ENCODE measurements at regions not wholly inside any gene's neighbourhood (a gene's known extent, or its start where the extent isn't known, plus 50 kb on each side); places are given as distances from the start of the nearest gene placed in this dataset.

DNA sequence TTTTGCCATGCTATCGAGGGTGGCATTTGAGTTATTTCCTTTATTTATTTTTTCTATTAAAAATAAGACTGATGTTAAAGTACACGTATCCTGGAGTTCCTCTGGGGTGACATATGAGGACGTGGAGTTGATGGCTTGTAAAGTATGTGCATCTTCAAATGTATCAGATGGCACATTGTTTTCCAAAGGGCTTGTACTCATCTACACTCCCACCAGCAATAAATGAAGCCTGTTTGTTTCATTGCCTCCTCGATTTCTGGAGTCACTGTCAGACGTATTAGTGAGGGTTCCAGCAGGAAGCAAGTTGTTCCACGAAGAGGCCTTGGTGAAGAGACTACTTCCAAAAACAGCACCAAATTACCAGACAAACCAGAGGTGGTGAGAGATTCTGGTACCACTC is 423.9 kb downstream of the NPHP4 start:
- Mint-ChIP-seq H3K27me3 (peaks cover 17 to 23% of the 10 kb centered on the region in 2 donors), H3K9me3 (peaks cover 0 to 11% (median 5%) of the 10 kb centered on the region in 5 donors), H3K4me1 (no peaks in the 10 kb centered on the region), H3K27ac (no peak overlapping the region), H3K36me3 (no peaks in the 10 kb centered on the region), H3K4me3 (no peak overlapping the region)
- H3K27ac ChIP-seq (ENCODE audit: low read depth, low read length): no peak overlapping the region
- CTCF ChIA-PET: no interaction called here
- H3K27me3 ChIP-seq (ENCODE audit: insufficient read depth, low read length, poor library complexity, severe bottlenecking): no peaks in the 10 kb centered on the region
- H3K9me3 ChIP-seq (ENCODE audit: low read length): no peaks in the 10 kb centered on the region
- H3K4me1 ChIP-seq (ENCODE audit: insufficient read depth, low read length): no peaks in the 10 kb centered on the region
- H3K4me3 ChIP-seq (ENCODE audit: low read length): no peak overlapping the region
- no peaks in the 10 kb centered on the region for H3K36me3 ChIP-seq (ENCODE audit: insufficient read depth, low read length)
- DNase-seq: no peak
- POLR2A ChIA-PET: no interaction called here

DNA sequence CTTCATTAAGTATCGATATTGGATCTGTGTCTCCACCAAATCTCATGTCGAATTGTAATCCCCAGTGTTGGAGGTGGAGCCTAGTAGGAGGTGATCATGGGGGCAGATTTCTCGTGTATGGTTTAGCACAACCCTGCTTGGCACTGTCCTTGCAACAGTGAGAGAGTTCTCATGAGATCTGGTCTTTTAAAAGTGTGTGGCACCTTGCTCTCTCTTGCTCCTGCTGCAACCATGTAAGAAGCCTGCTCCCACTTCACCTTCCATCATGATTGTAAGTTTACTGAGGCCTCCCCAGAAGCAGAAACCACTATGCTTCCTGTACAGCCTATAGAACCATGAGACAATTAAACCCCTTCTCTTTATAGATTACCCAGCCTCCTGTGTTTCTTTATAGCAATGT is 424.4 kb downstream of the NPHP4 start:
- peaks cover 0 to 11% (median 5%) of the 10 kb centered on the region in 5 donors for H3K9me3 Mint-ChIP-seq
- CTCF ChIA-PET: no interaction called here
- H3K4me3 Mint-ChIP-seq: no peak overlapping the region
- POLR2A ChIA-PET: no interaction called here
- Histone ChIP-seq H3K9me3 (ENCODE audit: low read length) (no peaks in the 10 kb centered on the region), H3K36me3 (ENCODE audit: insufficient read depth, low read length) (no peaks in the 10 kb centered on the region), H3K4me3 (ENCODE audit: low read length) (no peak overlapping the region), H3K27me3 (ENCODE audit: insufficient read depth, low read length, poor library complexity, severe bottlenecking) (no peaks in the 10 kb centered on the region), H3K4me1 (ENCODE audit: insufficient read depth, low read length) (no peaks in the 10 kb centered on the region), H3K27ac (ENCODE audit: low read depth, low read length) (no peak overlapping the region)
- DNase-seq: no peak
- peaks cover 17 to 23% of the 10 kb centered on the region in 2 donors for H3K27me3 Mint-ChIP-seq
- H3K36me3 Mint-ChIP-seq: no peaks in the 10 kb centered on the region
- H3K4me1 Mint-ChIP-seq: no peaks in the 10 kb centered on the region
- no peak overlapping the region for H3K27ac Mint-ChIP-seq

DNA sequence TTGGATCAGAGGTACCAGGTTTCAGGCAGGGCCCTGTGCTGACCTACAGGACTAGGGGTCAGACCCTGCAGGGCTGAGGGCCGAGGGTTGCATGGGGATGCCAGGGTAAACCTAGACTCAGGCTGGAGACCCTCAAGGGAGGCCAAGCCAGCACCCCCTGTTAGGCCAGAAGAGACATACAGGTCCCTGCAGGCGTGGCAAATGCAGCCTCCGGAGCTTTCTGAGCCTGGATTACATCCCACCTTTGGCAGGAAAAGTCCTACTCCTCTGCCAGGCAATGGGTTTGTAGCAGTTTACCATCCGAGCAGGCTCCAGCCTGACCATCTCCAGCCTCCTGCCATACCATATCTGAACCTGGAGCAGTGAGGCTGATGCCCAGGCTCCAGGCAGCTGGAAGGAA is 425.3 kb downstream of the NPHP4 start:
- Histone ChIP-seq H3K27me3 (ENCODE audit: insufficient read depth, low read length, poor library complexity, severe bottlenecking) (no peaks in the 10 kb centered on the region), H3K9me3 (ENCODE audit: low read length) (no peaks in the 10 kb centered on the region), H3K4me3 (ENCODE audit: low read length) (no peak overlapping the region), H3K36me3 (ENCODE audit: insufficient read depth, low read length) (no peaks in the 10 kb centered on the region), H3K27ac (ENCODE audit: low read depth, low read length) (no peak overlapping the region), H3K4me1 (ENCODE audit: insufficient read depth, low read length) (no peaks in the 10 kb centered on the region)
- H3K9me3 Mint-ChIP-seq: peaks cover 0 to 11% (median 5%) of the 10 kb centered on the region in 5 donors
- no peak for DNase-seq
- H3K27ac Mint-ChIP-seq: no peak overlapping the region
- no peaks in the 10 kb centered on the region for H3K4me1 Mint-ChIP-seq
- POLR2A ChIA-PET: no interaction called here
- peaks cover 16 to 17% of the 10 kb centered on the region in 2 donors for H3K27me3 Mint-ChIP-seq
- CTCF ChIA-PET: no interaction called here
- no peaks in the 10 kb centered on the region for H3K36me3 Mint-ChIP-seq
- H3K4me3 Mint-ChIP-seq: no peak overlapping the region

DNA sequence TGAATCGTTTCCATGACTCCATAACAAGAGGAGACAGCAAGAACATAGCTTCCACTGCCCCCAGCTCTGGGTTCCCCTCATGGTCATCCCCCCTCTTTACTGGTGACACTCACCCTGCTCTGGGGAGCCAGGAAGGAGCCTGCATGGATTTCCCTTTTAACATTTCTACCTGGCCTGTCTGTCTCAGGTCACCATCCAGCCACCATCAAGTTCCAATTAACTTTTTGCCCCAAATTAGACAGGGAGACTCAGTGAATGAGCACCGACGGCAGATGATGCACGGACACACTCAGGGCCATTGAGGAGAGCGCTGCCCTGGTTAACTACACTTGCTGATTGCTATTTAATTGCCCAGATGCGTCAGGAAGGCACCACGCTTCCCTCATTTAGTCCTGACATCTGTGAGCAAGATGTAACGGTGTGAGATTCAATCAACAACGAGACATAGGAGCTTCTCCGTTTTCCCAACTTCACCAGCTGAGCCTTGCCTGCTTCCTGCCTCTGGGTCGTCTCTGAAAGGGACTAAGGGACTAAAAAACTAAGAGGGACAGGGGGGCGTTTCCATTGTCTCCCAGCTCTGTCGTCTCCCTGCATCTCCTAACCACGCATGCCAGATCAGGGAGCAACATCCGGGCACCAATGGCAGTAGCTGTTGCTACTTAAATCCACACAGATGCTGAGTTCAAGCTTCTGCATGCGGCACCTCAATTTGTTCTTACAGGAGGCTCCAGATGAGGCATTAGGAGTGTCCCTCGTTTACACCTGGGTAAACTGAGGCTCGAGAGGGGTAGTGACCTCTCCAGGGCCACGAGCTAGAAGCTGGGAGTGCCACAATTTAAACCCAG is 426.7 kb downstream of the NPHP4 start:
- H3K4me3 Mint-ChIP-seq: no peak overlapping the region
- peak overlapping the region in 1 of 8 donors; percentile 54 for H3K27ac Mint-ChIP-seq
- H3K4me1 Mint-ChIP-seq: no peaks in the 10 kb centered on the region
- H3K27me3 Mint-ChIP-seq: peaks cover 16 to 17% of the 10 kb centered on the region in 2 donors
- Histone ChIP-seq H3K9me3 (ENCODE audit: low read length) (no peaks in the 10 kb centered on the region), H3K4me1 (ENCODE audit: insufficient read depth, low read length) (no peaks in the 10 kb centered on the region), H3K27me3 (ENCODE audit: insufficient read depth, low read length, poor library complexity, severe bottlenecking) (no peaks in the 10 kb centered on the region), H3K36me3 (ENCODE audit: insufficient read depth, low read length) (no peaks in the 10 kb centered on the region), H3K27ac (ENCODE audit: low read depth, low read length) (no peak overlapping the region), H3K4me3 (ENCODE audit: low read length) (no peak overlapping the region)
- no peak for DNase-seq
- ChIA-PET CTCF (no interaction called here), POLR2A (no interaction called here)
- no peaks in the 10 kb centered on the region for H3K36me3 Mint-ChIP-seq
- peaks cover 0 to 11% (median 5%) of the 10 kb centered on the region in 5 donors for H3K9me3 Mint-ChIP-seq

DNA sequence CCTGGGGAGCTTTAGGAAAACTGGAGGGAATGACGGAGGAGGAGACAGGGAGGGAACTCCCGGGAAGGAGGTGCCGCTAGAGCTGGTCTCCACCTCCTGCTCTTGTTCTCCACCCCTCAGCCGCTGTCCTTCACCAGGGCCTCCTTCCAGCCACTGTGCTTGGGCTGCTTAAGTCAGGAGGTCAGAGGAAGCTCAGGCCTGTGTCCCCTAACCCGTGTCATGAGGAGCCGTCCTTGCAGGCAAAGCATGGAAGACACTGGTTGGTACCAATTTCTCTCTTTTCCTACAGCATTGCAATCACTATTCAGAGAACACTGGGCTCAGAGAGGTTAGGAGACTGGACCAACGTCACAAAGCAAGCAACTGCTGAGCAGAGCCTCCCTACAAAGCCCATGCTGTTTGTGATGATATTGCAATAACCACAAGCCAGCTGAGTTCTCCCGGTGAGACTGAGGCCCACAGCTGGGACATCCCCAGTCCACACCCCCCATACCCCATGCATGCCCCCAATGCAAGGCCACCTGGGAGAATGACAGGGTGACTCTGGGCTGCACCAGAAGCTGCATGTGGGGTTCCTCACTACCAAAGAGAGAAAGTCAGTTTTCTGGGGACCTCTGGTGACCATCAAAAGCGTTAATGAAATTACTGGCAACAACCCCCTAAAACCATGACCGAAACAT is 427.5 kb downstream of the NPHP4 start:
- Histone ChIP-seq H3K27me3 (ENCODE audit: insufficient read depth, low read length, poor library complexity, severe bottlenecking) (no peaks in the 10 kb centered on the region), H3K36me3 (ENCODE audit: insufficient read depth, low read length) (no peaks in the 10 kb centered on the region), H3K27ac (ENCODE audit: low read depth, low read length) (no peak overlapping the region), H3K9me3 (ENCODE audit: low read length) (no peaks in the 10 kb centered on the region), H3K4me1 (ENCODE audit: insufficient read depth, low read length) (no peaks in the 10 kb centered on the region), H3K4me3 (ENCODE audit: low read length) (no peak overlapping the region)
- H3K9me3 Mint-ChIP-seq: peaks cover 0 to 9% (median 5%) of the 10 kb centered on the region in 5 donors
- no peak overlapping the region for H3K27ac Mint-ChIP-seq
- peaks cover 17 to 19% of the 10 kb centered on the region in 2 donors for H3K27me3 Mint-ChIP-seq
- H3K4me3 Mint-ChIP-seq: no peak overlapping the region
- no peaks in the 10 kb centered on the region for H3K4me1 Mint-ChIP-seq
- no peaks in the 10 kb centered on the region for H3K36me3 Mint-ChIP-seq
- no peak for DNase-seq
- ChIA-PET CTCF (no interaction called here), POLR2A (no interaction called here)

DNA sequence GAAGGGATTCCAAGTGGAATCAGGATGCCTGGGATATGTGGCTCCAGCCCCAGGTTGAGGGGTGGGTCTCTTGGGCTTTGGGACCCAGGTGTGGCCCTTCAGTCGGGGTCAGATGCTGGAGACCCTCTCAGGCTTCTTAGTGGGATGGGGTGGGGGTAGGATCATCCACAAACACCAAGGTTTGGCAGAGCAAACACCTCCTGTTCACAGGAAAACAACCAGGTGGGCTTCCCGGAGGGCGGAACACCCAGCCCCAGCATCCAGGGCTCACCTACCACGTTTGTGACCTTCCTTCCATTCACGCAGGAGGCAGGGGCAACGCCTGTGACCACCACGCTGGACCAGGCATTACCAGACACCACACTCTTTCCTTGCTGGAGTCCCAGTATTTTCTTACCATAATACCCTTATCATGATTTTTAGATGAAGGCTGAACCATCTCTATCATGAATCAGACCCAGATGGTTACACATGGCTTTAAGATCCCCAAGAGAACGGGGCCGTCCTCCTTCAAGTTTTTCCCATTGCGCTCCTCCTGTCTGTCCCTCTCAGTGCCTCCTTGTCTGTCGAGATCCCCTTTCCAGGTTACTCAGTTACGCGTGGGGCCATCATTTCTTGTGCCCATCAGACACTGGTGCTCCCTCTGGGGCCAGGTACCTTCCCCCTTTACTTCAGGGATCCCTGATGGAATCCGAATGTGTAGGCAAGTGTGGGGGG is 428.2 kb downstream of the NPHP4 start:
- H3K4me1 ChIP-seq (ENCODE audit: insufficient read depth, low read length): no peaks in the 10 kb centered on the region
- POLR2A ChIA-PET: no interaction called here
- H3K9me3 Mint-ChIP-seq: peaks cover under 1 to 7% (median 5%) of the 10 kb centered on the region in 5 donors
- no peaks in the 10 kb centered on the region for H3K36me3 Mint-ChIP-seq
- H3K4me1 Mint-ChIP-seq: no peaks in the 10 kb centered on the region
- H3K27me3 Mint-ChIP-seq: peaks cover 17 to 20% of the 10 kb centered on the region in 2 donors
- H3K9me3 ChIP-seq (ENCODE audit: low read length): no peaks in the 10 kb centered on the region
- DNase-seq: no peak
- H3K27ac Mint-ChIP-seq: no peak overlapping the region
- no peaks in the 10 kb centered on the region for H3K36me3 ChIP-seq (ENCODE audit: insufficient read depth, low read length)
- no peak overlapping the region for H3K4me3 Mint-ChIP-seq
- H3K4me3 ChIP-seq (ENCODE audit: low read length): no peak overlapping the region
- CTCF ChIA-PET: no interaction called here
- H3K27me3 ChIP-seq (ENCODE audit: insufficient read depth, low read length, poor library complexity, severe bottlenecking): no peaks in the 10 kb centered on the region
- H3K27ac ChIP-seq (ENCODE audit: low read depth, low read length): no peak overlapping the region

DNA sequence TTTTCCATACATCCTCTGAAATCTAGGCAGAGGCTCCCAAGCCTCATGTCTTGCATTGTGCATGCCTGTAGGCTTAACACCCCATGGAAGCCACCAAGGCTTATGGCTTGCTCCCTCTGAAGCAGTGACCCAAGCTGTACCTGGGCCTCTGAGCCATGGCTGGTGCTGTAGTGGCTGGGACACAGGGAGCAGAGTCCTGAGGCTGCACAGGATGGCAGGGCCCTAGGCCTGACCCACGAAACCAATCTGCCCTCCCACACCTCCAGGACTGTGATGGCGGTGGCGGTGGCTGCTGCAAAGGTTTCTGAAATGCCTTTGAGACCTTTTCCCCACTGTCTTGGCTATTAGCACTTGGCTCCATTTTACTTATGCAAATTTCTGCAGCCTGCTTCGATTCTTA is 429.5 kb downstream of the NPHP4 start:
- Histone ChIP-seq H3K4me1 (ENCODE audit: insufficient read depth, low read length) (no peaks in the 10 kb centered on the region), H3K27ac (ENCODE audit: low read depth, low read length) (no peak overlapping the region), H3K36me3 (ENCODE audit: insufficient read depth, low read length) (no peaks in the 10 kb centered on the region), H3K27me3 (ENCODE audit: insufficient read depth, low read length, poor library complexity, severe bottlenecking) (no peaks in the 10 kb centered on the region), H3K9me3 (ENCODE audit: low read length) (no peaks in the 10 kb centered on the region), H3K4me3 (ENCODE audit: low read length) (no peak overlapping the region)
- Mint-ChIP-seq H3K4me3 (no peak overlapping the region), H3K36me3 (no peaks in the 10 kb centered on the region), H3K27me3 (peaks cover 16 to 31% of the 10 kb centered on the region in 2 donors), H3K9me3 (peaks cover 0 to 12% (median 10%) of the 10 kb centered on the region in 5 donors), H3K27ac (no peak overlapping the region), H3K4me1 (no peaks in the 10 kb centered on the region)
- POLR2A ChIA-PET: no interaction called here
- no peak for DNase-seq
- CTCF ChIA-PET: no interaction called here

DNA sequence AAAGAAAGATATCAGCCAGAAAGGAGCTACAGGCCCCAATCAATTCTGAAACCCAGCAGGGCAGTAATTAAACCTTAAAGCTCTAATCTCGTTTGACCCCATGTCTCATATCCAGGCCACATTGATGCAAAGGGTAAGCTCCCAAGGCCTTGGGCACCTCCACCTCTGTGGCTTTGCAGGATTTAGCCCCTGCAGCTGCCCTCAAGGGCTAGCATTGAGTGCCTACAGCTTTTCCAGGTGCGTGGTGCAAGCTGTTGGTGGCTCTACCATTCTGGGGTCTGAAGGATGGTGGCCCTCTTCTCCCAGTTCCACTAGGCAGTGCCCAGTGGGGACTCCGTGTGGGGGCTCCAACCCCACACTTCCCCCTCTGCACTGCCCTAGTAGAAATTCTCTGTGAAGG is 429.9 kb downstream of the NPHP4 start:
- Histone ChIP-seq H3K9me3 (ENCODE audit: low read length) (no peaks in the 10 kb centered on the region), H3K36me3 (ENCODE audit: insufficient read depth, low read length) (no peaks in the 10 kb centered on the region), H3K4me3 (ENCODE audit: low read length) (no peak overlapping the region), H3K27me3 (ENCODE audit: insufficient read depth, low read length, poor library complexity, severe bottlenecking) (no peaks in the 10 kb centered on the region), H3K27ac (ENCODE audit: low read depth, low read length) (no peak overlapping the region), H3K4me1 (ENCODE audit: insufficient read depth, low read length) (no peaks in the 10 kb centered on the region)
- CTCF ChIA-PET: no interaction called here
- H3K9me3 Mint-ChIP-seq: peaks cover 0 to 12% (median 10%) of the 10 kb centered on the region in 5 donors
- no peak overlapping the region for H3K4me3 Mint-ChIP-seq
- H3K27ac Mint-ChIP-seq: no peak overlapping the region
- peaks cover 16 to 31% of the 10 kb centered on the region in 2 donors for H3K27me3 Mint-ChIP-seq
- POLR2A ChIA-PET: no interaction called here
- no peak for DNase-seq
- no peaks in the 10 kb centered on the region for H3K36me3 Mint-ChIP-seq
- no peaks in the 10 kb centered on the region for H3K4me1 Mint-ChIP-seq
